ENCODE measurements at regions not wholly inside any gene's neighbourhood (a gene's known extent, or its start where the extent isn't known, plus 50 kb on each side); places are given as distances from the start of the nearest gene placed in this dataset.

DNA sequence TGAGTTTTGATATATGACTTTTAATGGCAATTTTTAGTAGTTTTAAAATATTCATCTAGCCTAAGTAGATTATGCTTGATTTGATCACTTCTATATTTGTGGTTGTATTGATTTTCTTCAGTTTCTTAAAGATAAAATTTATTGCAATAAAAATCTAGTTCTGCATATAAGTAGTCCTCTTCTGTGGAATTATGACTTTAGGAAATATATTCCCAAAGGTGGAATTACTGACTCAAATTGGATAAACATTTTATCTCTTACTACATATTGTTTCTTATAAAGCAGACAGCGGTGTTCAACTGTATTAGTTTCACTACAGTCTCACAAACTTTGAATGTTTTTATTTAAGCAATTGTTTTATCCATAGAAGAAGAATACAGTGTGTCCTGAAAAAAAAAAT, 883.0 kb upstream of the SEMA6A start:
- no peak for DNase-seq (ENCODE audit: low read depth in 2 of 3, low spot score in 1 of 3)

GRCh38 chr5:117456866-117457470, 882.3 kb upstream of the SEMA6A start:
- no peak for DNase-seq (ENCODE audit: low read depth in 2 of 3, low spot score in 1 of 3)

- DNase-seq (ENCODE audit: low read depth in 2 of 3, low spot score in 1 of 3), result no peak
These were observed 880.9 kb upstream of the SEMA6A start for GRCh38 chr5:117455236-117456233.

GRCh38 chr5:117454716-117455212, 880.1 kb upstream of the SEMA6A start:
- DNase-seq (ENCODE audit: low read depth in 2 of 3, low spot score in 1 of 3), result peak; percentile 9 to 37 (median 28)

GRCh38 chr5:117436846-117437245, 862.2 kb upstream of the SEMA6A start:
- no peak for DNase-seq (ENCODE audit: low read depth in 2 of 3, low spot score in 1 of 3)

DNA sequence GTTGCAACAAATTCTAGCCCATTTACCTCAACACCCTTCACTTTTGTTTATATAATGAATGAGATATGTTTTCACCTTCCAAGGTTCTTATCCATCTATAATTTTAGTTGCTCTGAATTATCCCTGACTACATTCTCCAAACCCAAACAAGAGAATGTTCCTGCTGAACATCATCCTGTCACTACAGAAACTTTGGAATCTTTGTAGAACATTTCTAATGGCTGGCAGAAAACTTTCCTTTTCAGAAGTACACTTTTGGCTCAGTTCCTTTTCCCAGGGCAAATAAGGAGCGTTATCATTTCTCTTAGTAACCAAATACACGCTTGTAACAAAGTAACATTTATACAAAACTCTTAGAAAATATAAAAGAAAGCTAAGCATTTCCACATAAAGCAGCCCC, 860.6 kb upstream of the SEMA6A start:
- DNase-seq (ENCODE audit: low read depth in 2 of 3, low spot score in 1 of 3), result no peak

DNA sequence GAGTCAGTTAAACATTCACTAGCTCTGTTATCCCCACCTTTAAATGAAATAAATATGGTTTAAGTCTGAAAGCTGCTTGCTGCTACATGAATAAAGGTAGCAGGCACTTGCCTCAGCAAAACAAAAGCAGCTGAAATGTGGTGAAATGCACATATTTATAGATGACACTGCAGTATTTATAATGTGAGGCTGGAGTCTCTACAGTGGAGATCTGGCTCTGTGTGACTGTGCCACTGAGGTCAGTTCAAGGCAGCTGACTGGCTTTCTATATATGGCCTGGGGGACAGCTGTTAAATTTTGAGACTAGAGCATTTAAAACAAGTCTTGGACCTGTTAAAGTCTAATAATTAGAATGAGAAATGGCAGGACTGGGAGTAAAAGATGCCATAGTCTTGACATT, 859.6 kb upstream of the SEMA6A start:
- no peak for DNase-seq (ENCODE audit: low read depth in 2 of 3, low spot score in 1 of 3)

GRCh38 chr5:117433818-117434217, 859.2 kb upstream of the SEMA6A start:
- DNase-seq (ENCODE audit: low read depth in 2 of 3, low spot score in 1 of 3), result no peak

GRCh38 chr5:117431091-117431490, 856.5 kb upstream of the SEMA6A start:
- DNase-seq (ENCODE audit: low read depth in 2 of 3, low spot score in 1 of 3), result no peak

- no peak for DNase-seq (ENCODE audit: low read depth in 2 of 3, low spot score in 1 of 3)
These were observed 850.5 kb upstream of the SEMA6A start for GRCh38 chr5:117425163-117425562.

GRCh38 chr5:117424559-117424958, 849.9 kb upstream of the SEMA6A start:
- DNase-seq (ENCODE audit: low read depth in 2 of 3, low spot score in 1 of 3), result no peak

DNA sequence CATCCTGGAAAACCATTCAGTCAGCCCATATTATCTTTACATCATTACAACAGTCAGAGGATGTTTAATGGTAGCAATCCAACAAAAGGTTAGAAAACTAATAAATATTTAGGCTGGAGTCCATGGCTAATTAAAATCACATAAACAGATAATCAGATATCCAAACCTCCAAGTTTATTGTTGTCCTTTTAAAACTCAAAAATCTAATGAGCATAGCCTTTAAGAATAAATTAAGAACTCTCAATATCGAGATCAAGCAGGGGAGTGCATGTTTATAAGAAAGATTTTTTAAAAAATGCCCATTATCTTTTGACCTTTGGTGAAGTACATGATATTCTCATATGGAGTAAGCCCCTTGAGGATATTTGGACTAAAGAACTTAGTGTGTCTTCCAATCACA, 842.9 kb upstream of the SEMA6A start:
- DNase-seq (ENCODE audit: low read depth in 2 of 3, low spot score in 1 of 3), result no peak

GRCh38 chr5:117414926-117415325, 840.3 kb upstream of the SEMA6A start:
- no peak for DNase-seq (ENCODE audit: low read depth in 2 of 3, low spot score in 1 of 3)

DNA sequence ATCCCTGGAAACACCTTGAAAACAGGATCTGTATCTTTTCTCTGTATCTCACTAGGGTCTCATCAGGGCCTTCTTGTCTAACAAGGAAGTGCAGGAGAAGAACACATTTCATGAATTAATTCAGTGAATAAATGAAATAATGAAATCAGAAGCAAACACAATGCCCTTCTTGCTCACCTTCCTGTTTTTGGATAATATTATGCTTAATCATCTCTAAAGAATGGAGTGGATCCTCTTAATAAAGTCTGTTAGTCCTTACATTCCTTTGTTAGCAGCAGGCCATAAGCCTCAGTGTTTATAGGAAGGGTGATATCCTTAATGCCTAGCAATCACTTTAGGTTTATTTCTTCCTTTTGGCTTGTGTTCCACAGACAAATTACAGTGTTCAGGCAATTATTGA, 837.1 kb upstream of the SEMA6A start:
- no peak for DNase-seq (ENCODE audit: low read depth in 2 of 3, low spot score in 1 of 3)

DNA sequence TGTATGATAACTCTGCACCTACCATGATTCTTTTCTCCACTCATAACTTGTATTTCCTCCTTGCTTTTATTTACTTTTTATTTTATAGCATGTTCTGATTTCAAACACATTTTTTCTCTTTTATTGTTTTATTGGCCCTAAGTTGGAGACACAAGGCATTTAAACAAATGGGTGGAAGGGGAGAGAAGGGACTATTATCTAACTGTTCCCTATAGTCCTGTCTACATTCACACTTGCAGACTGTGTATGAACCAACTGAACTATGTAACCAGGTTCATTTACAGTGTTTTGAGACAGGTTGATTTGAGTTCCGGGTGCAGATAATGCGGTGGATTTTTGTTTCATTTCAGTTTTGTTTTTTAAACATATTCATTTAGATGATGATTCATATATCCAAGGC, 830.6 kb upstream of the SEMA6A start:
- DNase-seq (ENCODE audit: low read depth in 2 of 3, low spot score in 1 of 3), result no peak

DNA sequence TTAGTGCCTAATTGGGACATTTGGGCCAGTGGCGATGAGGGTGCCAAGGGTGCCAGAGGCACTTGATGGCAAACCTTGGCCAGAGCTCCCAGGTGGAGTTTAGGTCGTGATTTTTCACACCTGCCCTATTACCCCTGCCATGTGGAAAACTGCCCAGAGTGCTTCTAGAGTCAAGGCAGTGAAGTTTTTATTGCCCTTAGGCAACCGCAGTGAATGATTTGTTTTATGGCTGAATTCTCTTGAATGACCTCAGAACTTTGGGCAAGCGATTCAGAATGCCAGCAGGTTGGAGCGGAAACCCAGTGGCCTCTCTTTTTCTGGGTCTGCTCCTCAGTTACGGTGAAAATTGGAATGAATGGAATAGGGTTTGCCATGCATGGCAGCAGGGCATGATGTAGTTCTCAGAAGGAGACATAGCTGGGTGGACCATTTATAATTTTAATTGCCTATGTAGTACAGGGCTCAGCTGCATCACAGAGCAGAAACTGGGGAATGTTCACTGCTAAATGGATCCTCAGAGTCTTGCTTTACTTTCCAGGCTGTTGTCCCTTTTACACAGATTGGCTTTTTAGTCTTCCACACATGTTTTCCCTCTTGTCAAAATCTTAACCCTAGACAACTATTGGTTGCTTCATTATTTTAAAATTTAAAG, 820.0 kb upstream of the SEMA6A start:
- no peak for DNase-seq (ENCODE audit: low read depth in 2 of 3, low spot score in 1 of 3)

- no peak for DNase-seq (ENCODE audit: low read depth in 2 of 3, low spot score in 1 of 3)
These were observed 818.5 kb upstream of the SEMA6A start for GRCh38 chr5:117393125-117393524.

DNA sequence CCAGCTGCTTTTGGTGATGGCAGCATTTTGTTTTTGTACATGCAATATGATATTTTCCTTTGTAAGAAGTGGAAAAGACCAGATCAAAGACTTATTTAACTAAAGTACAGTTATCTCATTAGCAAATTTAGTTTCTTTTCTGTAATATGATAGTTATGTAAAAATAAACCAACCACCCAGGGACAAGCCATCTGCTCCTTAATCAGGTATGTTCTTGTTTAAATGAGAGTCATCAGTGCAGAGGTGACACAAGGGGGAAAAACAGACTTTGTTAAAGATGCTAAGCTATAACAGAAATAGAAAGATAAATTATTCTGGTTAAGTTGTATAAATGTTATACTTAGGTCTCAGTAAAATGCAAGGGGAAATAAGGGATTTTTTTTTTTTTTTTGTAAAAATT, 805.7 kb upstream of the SEMA6A start:
- DNase-seq (ENCODE audit: low read depth in 2 of 3, low spot score in 1 of 3), result no peak

DNA sequence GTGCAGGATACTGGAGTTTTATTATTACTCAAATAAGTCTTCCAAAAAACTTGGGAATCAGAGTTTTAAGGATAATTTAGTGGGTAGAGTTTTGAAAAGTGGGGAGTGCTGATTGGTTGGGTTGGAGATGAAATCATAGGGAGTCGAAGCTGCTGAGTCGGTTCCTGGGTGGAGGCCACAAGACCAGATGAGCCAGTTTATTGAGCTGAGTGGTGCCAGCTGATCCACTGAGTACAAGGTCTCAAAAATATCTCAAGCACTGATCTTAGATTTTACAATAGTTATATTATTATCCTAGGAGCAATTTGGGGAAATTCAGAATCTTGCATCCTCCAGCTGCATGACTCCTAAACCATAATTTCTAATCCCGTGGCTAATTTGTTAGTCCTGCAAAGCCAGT, 804.9 kb upstream of the SEMA6A start:
- DNase-seq (ENCODE audit: low read depth in 2 of 3, low spot score in 1 of 3), result no peak

DNA sequence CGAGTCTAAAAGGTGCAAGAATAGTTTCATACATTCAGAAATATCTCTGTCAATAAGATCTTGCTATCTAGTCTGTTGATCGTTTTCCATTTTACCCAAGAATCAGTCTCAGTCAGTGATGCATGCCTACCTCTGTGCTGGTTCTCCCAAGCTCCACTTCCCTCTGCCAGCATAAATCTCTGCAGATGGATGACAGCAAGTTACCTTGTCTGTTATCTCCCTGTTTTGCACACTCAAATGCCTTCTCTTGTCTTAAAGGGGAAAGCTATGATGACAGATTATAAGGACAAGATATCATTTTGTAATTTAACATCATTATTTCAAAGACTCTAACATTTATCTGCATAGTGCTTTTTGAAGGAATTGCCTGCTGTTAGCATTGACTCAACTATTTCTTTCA, 802.1 kb upstream of the SEMA6A start:
- DNase-seq (ENCODE audit: low read depth in 2 of 3, low spot score in 1 of 3), result no peak

DNA sequence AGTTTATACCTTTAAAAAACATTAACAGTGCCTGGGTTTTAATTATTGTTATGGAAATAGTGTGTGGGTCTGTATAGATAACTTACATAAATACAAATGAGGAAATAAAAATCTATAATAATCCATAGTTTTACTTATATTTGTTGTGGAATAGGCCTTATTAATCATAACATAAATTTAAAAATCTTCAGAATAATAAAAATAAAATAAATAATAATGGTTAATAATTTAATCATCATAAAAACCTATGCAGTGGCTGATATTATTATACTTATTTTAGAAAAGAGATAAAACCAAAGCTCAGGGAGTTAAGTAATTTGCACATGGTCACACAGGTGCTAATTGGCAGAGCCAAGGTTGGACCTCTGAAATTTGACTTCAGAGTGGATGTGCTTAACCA, 785.3 kb upstream of the SEMA6A start:
- no peak for DNase-seq (ENCODE audit: low read depth in 2 of 3, low spot score in 1 of 3)

- DNase-seq (ENCODE audit: low read depth in 2 of 3, low spot score in 1 of 3), result no peak
These were observed 783.3 kb upstream of the SEMA6A start for GRCh38 chr5:117357886-117358285.

All from stimulated activated CD4-positive, alpha-beta T cell treated with anti-CD3 and anti-CD28 coated beads, Interleukin-12 subunit alpha, Interleukin-12 subunit beta, amount 100 ng/mL, for 48 hours (primary cell).